ENCODE measurements at regions not wholly inside any gene's neighbourhood (a gene's known extent, or its start where the extent isn't known, plus 50 kb on each side); places are given as distances from the start of the nearest gene placed in this dataset.
"Not testable (repeated sequence)": the region's sequence is repeated elsewhere in the genome, so short reads cannot be mapped to it uniquely, and the experiment has no call there.

GRCh38 chr6:139990856-139991465 is 616.5 kb upstream of the CITED2 start:
- no peak for DNase-seq

GRCh38 chr6:139990026-139990686 is 615.7 kb upstream of the CITED2 start:
- no peak for DNase-seq

- no peak for DNase-seq
Observed at GRCh38 chr6:139988685-139989084, 614.2 kb upstream of the CITED2 start.

GRCh38 chr6:139987091-139987490 is 612.6 kb upstream of the CITED2 start:
- no peak for DNase-seq

GRCh38 chr6:139985236-139985815 is 610.9 kb upstream of the CITED2 start:
- no peak for DNase-seq

- no peak for DNase-seq
Observed at GRCh38 chr6:139984317-139984716, 609.9 kb upstream of the CITED2 start.

- DNase-seq, result no peak
Observed at GRCh38 chr6:139983555-139984276, 609.3 kb upstream of the CITED2 start.

GRCh38 chr6:139982652-139983295 is 608.3 kb upstream of the CITED2 start:
- no peak for DNase-seq

GRCh38 chr6:139982195-139982594 is 607.7 kb upstream of the CITED2 start:
- no peak for DNase-seq

- DNase-seq, result no peak
Observed at GRCh38 chr6:139981768-139982181, 607.3 kb upstream of the CITED2 start.

- DNase-seq, result no peak
Observed at GRCh38 chr6:139981066-139981624, 606.7 kb upstream of the CITED2 start.

GRCh38 chr6:139980631-139981030 is 606.2 kb upstream of the CITED2 start:
- DNase-seq, result not testable (repeated sequence)

GRCh38 chr6:139979021-139979725 is 604.7 kb upstream of the CITED2 start:
- no peak for DNase-seq

GRCh38 chr6:139977887-139978332 is 603.5 kb upstream of the CITED2 start:
- DNase-seq, result no peak

- DNase-seq, result no peak
Observed at GRCh38 chr6:139973669-139974344, 599.4 kb upstream of the CITED2 start.

GRCh38 chr6:139972116-139972515 is 597.7 kb upstream of the CITED2 start:
- DNase-seq, result no peak

- DNase-seq, result no peak
Observed at GRCh38 chr6:139970591-139970991, 596.1 kb upstream of the CITED2 start.

- no peak for DNase-seq
Observed at GRCh38 chr6:139967497-139967896, 593.0 kb upstream of the CITED2 start.

- DNase-seq, result no peak
Observed at GRCh38 chr6:139965393-139965792, 590.9 kb upstream of the CITED2 start.

GRCh38 chr6:139964737-139965136 is 590.3 kb upstream of the CITED2 start:
- no peak for DNase-seq

- no peak for DNase-seq
Observed at GRCh38 chr6:139962654-139963347, 588.4 kb upstream of the CITED2 start.
